GM19238 (cell line): ENCODE measurements at regions not wholly inside any gene's neighbourhood (a gene's known extent, or its start where the extent isn't known, plus 50 kb on each side); places are given as distances from the start of the nearest gene placed in this dataset.
A peak's percentile ranks its signal among the peaks of the same experiment; 100 is the strongest.
"Not testable (repeated sequence)": the region's sequence is repeated elsewhere in the genome, so short reads cannot be mapped to it uniquely, and the experiment has no call there.

Source experiments
- DNase-seq: peaks from one replicate; pipeline ENCODE4 v3.0.0; 2011; ENCODE audit warnings: low spot score; ENCODE audit not compliant: insufficient read length

- DNase-seq = no peak
Measured at GRCh38 chr4:26175006-26175786, 145.6 kb upstream of the RBPJ start.

- DNase-seq = no peak
Measured at GRCh38 chr4:26175905-26176470, 144.8 kb upstream of the RBPJ start.

GRCh38 chr4:26176598-26177149 is 144.1 kb upstream of the RBPJ start:
- DNase-seq = no peak

- no peak for DNase-seq
Measured at GRCh38 chr4:26178854-26179253, 142.0 kb upstream of the RBPJ start.

DNA sequence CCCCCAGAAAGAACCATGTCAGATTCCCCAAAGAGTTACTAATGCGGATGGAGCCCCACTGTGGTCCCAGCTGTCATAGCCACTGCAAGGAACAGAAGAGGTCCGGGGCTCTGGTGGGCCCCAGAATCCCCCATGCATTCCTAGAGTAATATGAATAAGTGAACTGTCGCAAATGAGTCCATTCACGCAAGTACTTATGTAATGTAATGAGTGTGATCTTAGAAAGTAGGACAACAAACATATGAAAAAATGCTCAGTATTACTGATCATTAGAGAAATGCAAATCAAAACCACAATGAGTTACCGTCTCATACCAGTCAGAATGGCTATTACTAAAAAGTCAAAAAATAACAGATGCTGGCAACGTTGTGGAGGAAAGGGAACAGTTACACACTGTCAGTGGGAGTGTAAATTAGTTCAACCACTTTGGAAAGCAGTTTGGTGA is 141.5 kb upstream of the RBPJ start:
- DNase-seq = no peak

DNA sequence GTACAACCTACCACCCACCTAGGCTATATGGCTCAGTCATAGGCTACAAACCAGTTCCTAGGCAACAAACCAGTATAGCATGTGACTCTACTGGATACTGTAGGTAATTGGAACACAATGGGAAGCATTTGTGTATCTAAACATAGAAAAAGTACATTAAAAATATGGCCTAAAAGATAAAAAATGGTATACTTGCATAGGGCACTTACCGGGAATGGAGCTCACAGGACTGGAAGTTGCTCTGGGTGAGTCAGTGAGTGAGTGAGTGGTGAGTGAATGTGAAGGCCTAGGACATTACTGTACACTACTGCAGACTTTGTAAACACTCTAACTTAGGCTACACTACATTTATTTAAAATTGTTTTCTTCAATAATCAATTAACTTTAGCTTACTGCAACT is 139.2 kb upstream of the RBPJ start:
- DNase-seq = no peak

DNA sequence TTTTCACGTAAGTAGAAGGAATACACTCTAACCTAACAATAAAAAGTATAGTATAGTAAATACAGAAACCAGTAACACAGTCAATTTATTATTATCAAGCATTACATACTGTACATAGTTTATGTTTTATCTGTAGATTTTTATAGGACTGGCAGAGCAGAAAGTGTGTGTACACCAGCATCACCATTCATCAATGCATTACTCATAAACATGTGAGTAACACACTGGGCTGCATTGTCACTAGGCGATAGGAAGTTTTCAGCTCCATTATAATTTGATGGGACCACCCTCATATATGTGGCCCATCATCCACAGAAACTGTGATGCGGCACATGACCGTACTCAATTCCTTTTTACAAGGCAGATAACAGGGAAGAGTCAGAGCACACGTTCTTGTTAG is 137.8 kb upstream of the RBPJ start:
- no peak for DNase-seq

DNA sequence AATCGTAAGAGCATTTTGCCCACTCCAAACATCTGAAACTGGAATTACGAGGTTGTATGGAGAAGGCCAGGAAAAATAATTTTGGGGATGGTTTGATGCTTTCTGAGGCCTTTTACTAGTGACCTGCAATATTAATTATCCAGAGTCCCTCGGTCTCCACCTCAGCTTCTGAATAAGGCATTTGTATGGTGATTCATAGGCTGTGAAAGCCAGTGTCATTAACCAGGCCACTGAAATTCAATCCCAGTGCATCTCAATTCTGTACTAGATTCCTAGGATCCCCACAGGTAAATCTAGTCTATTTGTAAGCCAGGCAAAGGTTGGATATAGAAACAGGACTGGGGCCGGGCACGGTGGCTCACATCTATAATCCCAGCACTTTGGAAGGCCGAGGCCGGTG is 135.4 kb upstream of the RBPJ start:
- DNase-seq = no peak

GRCh38 chr4:26191353-26191752 is 129.5 kb upstream of the RBPJ start:
- no peak for DNase-seq

DNA sequence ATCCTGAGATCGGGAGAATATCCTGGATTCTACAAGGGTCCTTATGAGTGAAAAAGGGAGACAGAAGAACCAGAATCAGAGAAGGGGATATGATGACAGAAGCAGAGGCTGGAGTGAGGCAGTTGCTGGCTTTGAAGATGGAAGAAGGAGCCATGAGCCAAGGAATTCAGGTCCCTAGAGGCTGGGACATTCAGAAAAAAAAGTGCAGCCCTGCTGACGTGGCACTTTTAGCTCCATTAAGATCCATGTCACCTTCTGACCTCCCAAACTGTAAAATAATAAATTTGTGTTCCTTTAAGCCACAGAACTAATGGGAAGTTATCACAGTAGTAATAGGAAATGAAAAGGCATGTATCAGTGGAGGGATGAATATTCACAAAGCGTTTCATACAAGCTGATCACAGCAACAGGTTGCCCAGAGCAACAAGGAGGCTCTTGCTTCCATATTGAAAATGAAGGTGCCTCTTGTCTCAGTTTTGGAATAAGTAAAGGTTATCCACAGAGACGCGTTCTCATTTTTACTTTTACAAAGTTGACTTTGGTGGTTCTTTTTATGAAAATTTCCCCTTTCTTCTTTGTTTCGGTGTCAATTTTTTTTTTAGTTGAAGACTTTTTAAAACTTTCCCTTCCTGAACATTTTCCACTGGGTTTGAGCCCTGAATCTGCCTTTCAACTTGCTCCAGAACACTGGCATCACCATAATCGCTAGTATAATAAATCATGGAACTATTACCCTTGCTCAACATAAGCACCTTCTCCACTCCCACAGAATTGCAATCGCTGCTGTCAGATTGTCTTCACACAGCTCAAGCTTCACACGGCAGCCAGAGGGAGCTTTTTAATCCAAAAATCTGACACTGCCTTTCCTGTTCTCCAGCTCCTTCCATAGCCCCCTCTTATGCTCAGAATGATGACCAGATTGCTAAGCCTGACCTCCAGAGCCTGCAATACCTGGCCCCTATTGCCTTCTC is 127.6 kb upstream of the RBPJ start:
- no peak for DNase-seq

DNA sequence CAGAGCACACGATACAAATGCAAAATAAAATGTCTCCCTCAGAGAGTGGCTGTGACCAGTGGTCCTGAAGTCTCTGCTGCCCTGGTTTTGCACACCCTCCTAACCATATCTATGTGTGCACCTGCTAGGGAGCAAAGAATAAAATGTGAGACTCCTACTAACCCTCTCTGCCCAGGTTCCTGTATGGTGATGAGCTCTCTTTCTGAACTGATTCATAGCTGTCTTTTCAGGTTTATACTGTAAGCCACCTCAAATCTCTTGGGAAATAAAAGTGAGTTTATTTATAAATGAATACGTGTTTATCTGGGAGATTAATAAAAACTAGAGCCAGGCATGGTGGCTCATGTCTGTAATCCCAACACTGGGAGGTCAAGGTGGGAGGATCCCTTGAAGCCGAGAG is 126.0 kb upstream of the RBPJ start:
- no peak for DNase-seq

- no peak for DNase-seq
Measured at GRCh38 chr4:26196567-26196966, 124.2 kb upstream of the RBPJ start.

DNA sequence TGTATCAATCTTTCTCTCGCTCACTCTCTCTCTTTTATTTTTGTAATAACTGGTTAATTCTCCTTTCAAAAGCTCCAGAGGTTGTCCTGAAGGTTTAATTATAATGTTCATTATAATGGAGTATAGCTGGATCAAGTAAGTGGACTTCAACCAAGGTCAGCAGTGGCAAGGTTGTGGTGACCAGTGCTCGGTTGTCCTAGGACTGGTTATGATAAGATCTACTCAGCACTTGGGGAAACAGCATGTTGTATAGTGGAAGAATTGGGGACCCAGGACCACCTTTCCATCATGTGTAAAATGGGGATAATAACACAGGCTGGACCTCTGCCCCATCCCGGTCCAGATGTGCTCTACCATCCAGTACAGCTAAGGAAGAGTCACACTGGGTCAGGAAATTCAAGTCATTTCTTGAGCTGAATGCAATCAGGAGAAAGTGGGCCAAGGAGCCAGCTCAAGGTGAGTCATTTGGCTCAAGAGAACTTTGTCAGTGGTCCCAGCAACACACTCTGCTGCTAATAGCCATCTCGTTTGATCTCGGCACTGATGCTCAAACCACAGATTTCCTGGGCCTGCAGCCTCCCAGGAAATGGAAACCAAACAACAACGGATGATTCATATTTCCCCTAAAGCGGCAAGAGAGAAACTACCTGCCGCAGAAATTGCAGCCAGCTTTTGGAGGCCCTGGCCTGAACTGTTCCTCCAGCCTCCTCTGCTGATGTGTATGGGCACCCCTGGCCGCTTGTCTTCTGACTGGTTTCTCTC is 123.6 kb upstream of the RBPJ start:
- peak; percentile 53 for DNase-seq

DNA sequence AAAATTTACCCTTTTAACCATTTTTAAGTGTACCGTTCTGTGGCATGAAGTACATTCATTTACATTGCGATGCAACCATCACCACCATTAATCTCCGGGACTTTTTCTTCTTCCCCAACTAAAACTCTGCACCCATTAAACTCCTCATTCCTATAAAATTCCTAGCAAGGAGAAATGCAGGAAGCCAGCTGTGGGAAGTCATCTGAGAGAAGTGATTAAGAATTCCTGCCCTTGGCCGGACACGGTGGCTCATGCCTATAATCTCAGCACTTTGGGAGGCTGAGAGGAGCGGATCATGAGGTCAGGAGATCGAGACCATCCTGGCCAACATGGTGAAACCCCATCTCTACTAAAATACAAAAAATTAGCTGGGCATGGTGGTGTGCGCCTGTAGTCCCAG is 121.9 kb upstream of the RBPJ start:
- not testable (repeated sequence) for DNase-seq

GRCh38 chr4:26199596-26199995 is 121.2 kb upstream of the RBPJ start:
- DNase-seq = no peak

GRCh38 chr4:26201120-26201519 is 119.7 kb upstream of the RBPJ start:
- DNase-seq = no peak

- DNase-seq = no peak
Measured at GRCh38 chr4:26204249-26204825, 116.5 kb upstream of the RBPJ start.

GRCh38 chr4:26204911-26205370 is 115.9 kb upstream of the RBPJ start:
- DNase-seq = no peak

DNA sequence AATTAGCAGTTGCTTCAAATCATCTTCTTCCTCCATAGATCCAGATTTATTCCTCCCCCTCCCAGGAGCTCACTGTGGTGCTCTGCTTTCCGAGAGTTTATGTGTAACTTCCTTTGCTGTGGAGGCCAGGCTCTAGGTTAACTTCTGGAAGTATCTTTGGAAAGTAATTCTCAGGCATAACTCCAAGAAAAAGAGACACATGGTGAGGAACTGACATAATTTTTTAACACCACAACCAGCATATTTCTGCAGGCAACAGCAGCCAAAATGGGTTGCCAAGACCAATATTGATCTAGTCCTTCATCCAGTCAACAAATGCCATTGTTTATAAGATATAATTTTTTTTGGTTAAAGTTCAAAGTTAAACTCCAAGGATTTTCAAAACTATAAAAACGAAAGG is 114.5 kb upstream of the RBPJ start:
- DNase-seq = no peak

- no peak for DNase-seq
Measured at GRCh38 chr4:26206999-26207398, 113.8 kb upstream of the RBPJ start.

DNA sequence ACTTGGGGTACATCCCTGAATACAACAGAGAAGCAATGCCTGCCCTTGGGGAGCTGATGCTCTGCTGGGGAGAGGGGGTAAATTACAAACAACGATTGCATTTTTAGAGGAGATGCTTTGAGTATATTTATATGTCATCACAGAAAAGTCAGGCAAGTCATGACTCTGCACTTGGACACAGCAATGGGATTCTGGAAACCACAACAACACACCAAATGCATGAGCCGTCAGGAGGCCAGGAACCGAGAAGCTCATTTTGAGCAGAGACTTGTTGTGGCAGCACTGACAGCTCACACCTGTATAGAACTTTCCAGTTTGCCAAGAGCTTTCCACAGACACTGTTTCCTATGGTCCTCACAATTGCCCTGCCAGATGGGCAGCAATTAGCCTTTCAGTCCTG is 113.2 kb upstream of the RBPJ start:
- no peak for DNase-seq
